GM23338 (cell line): ENCODE measurements at regions not wholly inside any gene's neighbourhood (a gene's known extent, or its start where the extent isn't known, plus 50 kb on each side); places are given as distances from the start of the nearest gene placed in this dataset.

Source experiments
- ATAC-seq: fragments of 200-7000 bp; cut with Tn5 transposase; 3 replicates; pipeline ENCODE4 v1.9.1; 2020
- DNase-seq: peaks from one replicate; pipeline ENCODE4 v3.0.0-alpha.2; 2015; ENCODE audit warnings: low spot score
- H2AFZ ChIP-seq: fragments of 200-600 bp; sonication (generic); 2 replicates; pipeline ENCODE4 v1.8.0; 2016; ENCODE audit warnings: antibody characterized with exemption, mild to moderate bottlenecking, moderate library complexity
- H3F3A ChIP-seq: fragments of 200-600 bp; sonication (generic); replicated peaks from 2 replicates; pipeline ENCODE4 v1.8.0; 2017; ENCODE audit warnings: antibody characterized with exemption, mixed run types, low read depth
- H3K27ac ChIP-seq: fragments of 200-600 bp; sonication (generic); 2 replicates; pipeline ENCODE4 v1.6.1; 2016; ENCODE audit warnings: low read depth
- H3K27me3 ChIP-seq: fragments of 200-600 bp; sonication (generic); 2 replicates; pipeline ENCODE4 v1.8.0; 2016; ENCODE audit warnings: mild to moderate bottlenecking, mixed run types, moderate library complexity; ENCODE audit not compliant: insufficient read depth
- H3K36me3 ChIP-seq: fragments of 200-600 bp; sonication (generic); 2 replicates; pipeline ENCODE4 v1.8.0; 2016; ENCODE audit warnings: mild to moderate bottlenecking; ENCODE audit not compliant: insufficient read depth
- H3K4me1 ChIP-seq: fragments of 200-600 bp; sonication (generic); 2 replicates; pipeline ENCODE4 v1.8.0; 2016; ENCODE audit warnings: mild to moderate bottlenecking, moderate library complexity; ENCODE audit not compliant: insufficient read depth
- H3K4me2 ChIP-seq: fragments of 200-600 bp; sonication (generic); 2 replicates; pipeline ENCODE4 v1.7.1; 2017; ENCODE audit warnings: mixed run types
- H3K4me3 ChIP-seq: fragments of 200-600 bp; sonication (generic); 2 replicates; pipeline ENCODE4 v1.6.1; 2016; ENCODE audit warnings: mixed run types
- H3K79me2 ChIP-seq: fragments of 200-600 bp; sonication (generic); replicated peaks from 2 replicates; pipeline ENCODE4 v1.8.0; 2017; ENCODE audit warnings: mild to moderate bottlenecking; ENCODE audit not compliant: insufficient read depth
- H3K9me2 ChIP-seq: fragments of 200-600 bp; sonication (generic); 2 replicates; pipeline ENCODE4 v1.8.0; 2017; ENCODE audit not compliant: insufficient read depth
- H4K20me1 ChIP-seq: fragments of 200-600 bp; sonication (generic); replicated peaks from 2 replicates; pipeline ENCODE4 v1.8.0; 2017; ENCODE audit warnings: mild to moderate bottlenecking; ENCODE audit not compliant: insufficient read depth
- H3K27ac Mint-ChIP-seq: 2 replicates; pipeline ENCODE4 v1.8.0; 2020; ENCODE audit warnings: inconsistent platforms, mild to moderate bottlenecking, moderate library complexity, mixed read lengths
- H3K27me3 Mint-ChIP-seq: 3 replicates; pipeline ENCODE4 v1.8.0; 2022; ENCODE audit warnings: low read depth, mild to moderate bottlenecking, moderate library complexity, mixed read lengths, inconsistent platforms; ENCODE audit not compliant: insufficient read depth, poor library complexity
- H3K36me3 Mint-ChIP-seq: 3 replicates; pipeline ENCODE4 v1.8.0; 2021; ENCODE audit warnings: low read depth, mild to moderate bottlenecking, inconsistent platforms, moderate library complexity, mixed read lengths
- H3K4me1 Mint-ChIP-seq: 3 replicates; pipeline ENCODE4 v1.8.0; 2020; ENCODE audit warnings: mild to moderate bottlenecking, inconsistent platforms, mixed read lengths
- H3K4me3 Mint-ChIP-seq: 3 replicates; pipeline ENCODE4 v1.8.0; 2021; ENCODE audit warnings: moderate library complexity, mild to moderate bottlenecking, inconsistent platforms, mixed read lengths
- H3K9me3 Mint-ChIP-seq: 3 replicates; pipeline ENCODE4 v1.8.0; 2020; ENCODE audit warnings: moderate library complexity, mild to moderate bottlenecking, inconsistent platforms, mixed read lengths
- CTCF ChIP-seq, 2 experiments: fragments of 200-600 bp in 1 of 2; sonication (generic) in 1 of 2; conservative IDR thresholded peaks; 2 replicates each; pipeline versions ENCODE4 v1.5.1 to v1.6.1; 2016 to 2017; ENCODE audit warnings: antibody characterized with exemption in 2 of 2, low read depth in 2 of 2, mild to moderate bottlenecking in 2 of 2, moderate library complexity in 1 of 2
- ETS1 ChIP-seq: IDR thresholded peaks from 2 replicates; pipeline ENCODE4 v1.6.1; 2016; ENCODE audit warnings: antibody characterized with exemption
- EZH2phosphoT487 ChIP-seq: fragments of 200-600 bp; sonication (generic); IDR thresholded peaks from one replicate; pipeline ENCODE4 v1.8.1; 2018; ENCODE audit warnings: antibody characterized with exemption; ENCODE audit not compliant: unreplicated experiment
- JUNB ChIP-seq: IDR thresholded peaks from one replicate; pipeline ENCODE4 v1.6.1; 2016; ENCODE audit warnings: antibody characterized with exemption; ENCODE audit not compliant: unreplicated experiment
- POLR2AphosphoS5 ChIP-seq: IDR thresholded peaks from 2 replicates; pipeline ENCODE4 v1.6.1; 2016; ENCODE audit warnings: antibody characterized with exemption, low read depth
- ZNF114 ChIP-seq: fragments of 250-450 bp; sonication (Bioruptor Pico); IDR thresholded peaks from 2 replicates; pipeline ENCODE4 v1.5.0; 2020; ENCODE audit warnings: mild to moderate bottlenecking, moderate library complexity
- ZNF331 ChIP-seq: fragments of 250-450 bp; sonication (Bioruptor Pico); IDR thresholded peaks from 2 replicates; pipeline ENCODE4 v1.5.0; 2020; ENCODE audit warnings: low read depth, mild to moderate bottlenecking, moderate library complexity
- ZNF462 ChIP-seq: fragments of 250-450 bp; sonication (Bioruptor Pico); IDR thresholded peaks from 2 replicates; pipeline ENCODE4 v1.5.0; 2020; ENCODE audit warnings: mild to moderate bottlenecking, moderate library complexity

- peaks cover 2% of the 10 kb centered on the region for H3K27me3 Mint-ChIP-seq
- no peak overlapping the region for H3K27ac Mint-ChIP-seq
Observed at GRCh38 chr18:2310886-2311285, 260.4 kb downstream of the METTL4 start.

More at GRCh38 chr18:2310886-2311285, 260.4 kb downstream of the METTL4 start:
- Histone ChIP-seq H3K27me3 (no peaks in the 10 kb centered on the region), H3K27ac (no peak overlapping the region), H3K79me2 (no peaks in the 10 kb centered on the region), H3F3A (no peaks in the 10 kb centered on the region), H3K36me3 (no peaks in the 10 kb centered on the region), H3K4me1 (0 out of 2 replicates have a peak, but pooled peaks cover 2% of the 10 kb centered on the region), H3K4me3 (no peak overlapping the region), H3K9me2 (no peaks in the 10 kb centered on the region), H4K20me1 (no peaks in the 10 kb centered on the region), H2AFZ (no peak overlapping the region), H3K4me2 (no peak overlapping the region)
- no peak for TF ChIP-seq POLR2AphosphoS5
- TF ChIP-seq JUNB, result no peak
- no peak for TF ChIP-seq ETS1
- no peak for TF ChIP-seq ZNF114
- no peak for TF ChIP-seq EZH2phosphoT487
- TF ChIP-seq CTCF (conservative IDR thresholded peaks at IDR 0.05; ENCODE audit: low read depth in 2 of 2), result no peak
- TF ChIP-seq ZNF331 (CRISPR knock-in tag), result no peak
- TF ChIP-seq ZNF462 (CRISPR knock-in tag), result no peak
- Mint-ChIP-seq H3K36me3 (no peaks in the 10 kb centered on the region), H3K4me3 (no peak overlapping the region), H3K9me3 (no peaks in the 10 kb centered on the region), H3K4me1 (peaks cover 5% of the 10 kb centered on the region; the same call in 1 of the 3 replicates)
- no peak for DNase-seq
- no peak for ATAC-seq
